ENCODE measurements at regions not wholly inside any gene's neighbourhood (a gene's known extent, or its start where the extent isn't known, plus 50 kb on each side); places are given as distances from the start of the nearest gene placed in this dataset.
"Not testable (repeated sequence)": the region's sequence is repeated elsewhere in the genome, so short reads cannot be mapped to it uniquely, and the experiment has no call there.

DNA sequence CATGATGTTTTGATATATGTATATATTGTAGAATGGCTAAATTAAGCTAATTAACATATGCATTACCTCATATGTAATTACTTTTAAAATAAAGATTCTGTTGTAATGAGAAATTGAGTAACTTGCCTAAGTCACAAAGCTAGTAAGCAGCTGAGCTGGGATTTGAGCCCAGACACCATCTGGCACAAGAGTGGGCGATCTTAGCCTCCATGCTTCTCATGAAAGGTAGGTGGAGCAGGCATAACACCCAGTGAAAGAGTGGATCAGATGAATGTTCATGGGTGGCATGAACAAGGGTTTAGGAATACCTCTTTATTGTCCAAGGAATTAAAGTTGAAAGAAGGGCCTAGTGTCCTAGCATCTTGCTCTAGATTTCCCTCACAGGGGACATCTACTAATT, 365.4 kb downstream of the TFAP2B start:
- WGBS, 2 donors, result 84 to 100% methylated on average over 1 of the region's 1 CpG
- Histone ChIP-seq H3K9me3 (no peaks in the 10 kb centered on the region), H3K4me3 (no peak overlapping the region), H3K27ac (no peak overlapping the region), H3K27me3 (no peaks in the 10 kb centered on the region), H3K4me1 (no peaks in the 10 kb centered on the region), H3K36me3 (no peaks in the 10 kb centered on the region)
- TF ChIP-seq POLR2A (IDR thresholded peaks at IDR 0.05) (no peak), CTCF (IDR thresholded peaks at IDR 0.05) (no peak)
- no peak for DNase-seq
- intact Hi-C loops (cut with DNase I), result no loop called here

- DNase-seq; H3K9me3 ChIP-seq; H3K4me1 ChIP-seq; H3K4me3 ChIP-seq; H3K27ac ChIP-seq; intact Hi-C loops (cut with DNase I); H3K27me3 ChIP-seq; H3K36me3 ChIP-seq: not testable (repeated sequence)
- WGBS, 2 donors, result 64 to 65% methylated on average over 7 of the region's 7 CpGs
Measured at GRCh38 chr6:51193163-51193562, 374.5 kb downstream of the TFAP2B start.

DNA sequence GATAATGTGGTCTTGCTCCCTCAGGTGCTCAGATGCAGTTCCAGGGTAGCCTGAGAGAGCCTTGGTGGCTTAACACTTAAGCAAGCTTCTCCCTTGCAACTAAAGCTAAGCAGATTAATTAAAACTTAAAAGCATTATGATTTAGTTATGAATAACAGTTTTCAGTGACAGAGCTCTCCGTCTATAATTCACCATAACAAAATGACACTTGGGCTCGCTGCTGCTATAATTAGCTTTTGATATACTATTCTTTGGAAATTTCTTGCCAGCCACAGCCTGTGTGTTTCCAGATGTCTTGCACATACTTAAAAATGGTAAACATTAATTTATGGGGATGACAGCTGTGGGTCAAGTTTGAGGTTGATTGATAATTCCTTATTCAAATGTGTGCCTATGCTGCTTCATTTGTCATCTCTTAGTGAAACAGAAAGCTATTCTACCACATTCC, 380.5 kb downstream of the TFAP2B start:
- intact Hi-C loops (cut with DNase I), result no loop called here
- no peak for TF ChIP-seq CTCF (IDR thresholded peaks at IDR 0.05)
- TF ChIP-seq POLR2A (IDR thresholded peaks at IDR 0.05), result no peak
- WGBS, 2 donors, result 69 to 75% methylated on average over 2 of the region's 2 CpGs

DNA sequence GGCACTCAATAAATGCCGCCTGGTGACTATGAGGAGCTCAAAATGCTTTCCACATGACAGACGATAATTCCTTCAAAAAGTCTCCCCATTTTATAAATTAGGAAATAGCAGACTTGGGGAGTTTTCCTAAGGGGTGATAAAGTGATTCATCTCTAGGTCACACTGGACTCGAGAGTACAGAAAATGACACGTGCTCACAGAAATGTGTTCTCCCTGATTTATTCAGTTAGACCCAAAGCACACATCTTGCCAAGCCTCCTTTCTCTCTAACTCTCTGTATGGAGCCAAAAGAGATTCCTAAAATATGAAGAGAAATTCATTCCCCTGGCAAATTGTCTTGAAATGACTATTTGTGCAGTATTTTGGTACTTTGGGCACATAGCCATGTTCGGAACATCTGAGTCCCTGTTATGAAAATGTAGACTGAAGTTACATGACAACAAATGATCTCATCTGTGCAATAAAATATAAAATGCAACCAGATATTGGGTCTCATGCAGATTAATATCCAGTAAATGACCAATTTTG, 381.1 kb downstream of the TFAP2B start:
- 69 to 70% methylated on average over 5 of the region's 5 CpGs for WGBS, 2 donors

More for the DNA sequence above, 380.5 kb downstream of the TFAP2B start:
- H3K36me3 ChIP-seq, result no peaks in the 10 kb centered on the region
- no peak for DNase-seq
- H3K4me3 ChIP-seq, result no peak overlapping the region
- H3K27me3 ChIP-seq, result no peaks in the 10 kb centered on the region
- H3K27ac ChIP-seq, result no peak overlapping the region
- H3K9me3 ChIP-seq, result no peaks in the 10 kb centered on the region
- no peaks in the 10 kb centered on the region for H3K4me1 ChIP-seq

DNA sequence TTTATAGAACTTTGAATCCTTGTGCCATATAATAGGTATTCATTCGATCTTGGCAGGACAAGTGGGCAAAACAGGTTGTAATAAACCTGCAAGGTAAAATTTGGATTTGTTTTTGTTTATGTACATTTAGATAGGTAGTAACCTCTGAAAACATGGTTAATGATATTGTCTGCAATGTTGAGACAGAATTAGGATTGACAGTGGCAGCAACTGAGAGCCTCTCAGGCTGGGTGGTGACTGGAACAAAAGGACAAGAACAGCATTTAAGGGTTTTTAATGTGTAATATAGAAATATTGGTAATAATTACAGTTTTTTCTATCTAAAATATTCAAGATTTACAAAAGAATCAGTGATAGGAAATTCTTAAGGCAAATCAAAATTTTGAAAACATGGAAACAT, 382.0 kb downstream of the TFAP2B start:
- WGBS, 2 donors, result 61 to 70% methylated on average over 1 of the region's 1 CpG
- no peaks in the 10 kb centered on the region for H3K27me3 ChIP-seq
- intact Hi-C loops (cut with DNase I), result no loop called here
- no peaks in the 10 kb centered on the region for H3K9me3 ChIP-seq
- H3K4me3 ChIP-seq, result no peak overlapping the region
- DNase-seq, result no peak
- H3K27ac ChIP-seq, result no peak overlapping the region
- TF ChIP-seq CTCF (IDR thresholded peaks at IDR 0.05) (no peak), POLR2A (IDR thresholded peaks at IDR 0.05) (no peak)
- no peaks in the 10 kb centered on the region for H3K4me1 ChIP-seq
- no peaks in the 10 kb centered on the region for H3K36me3 ChIP-seq

More for the DNA sequence above, 381.1 kb downstream of the TFAP2B start:
- H3K27me3 ChIP-seq, result no peaks in the 10 kb centered on the region
- DNase-seq, result no peak
- intact Hi-C loops (cut with DNase I), result no loop called here
- no peaks in the 10 kb centered on the region for H3K9me3 ChIP-seq
- no peak for TF ChIP-seq CTCF (IDR thresholded peaks at IDR 0.05)
- TF ChIP-seq POLR2A (IDR thresholded peaks at IDR 0.05), result no peak
- H3K4me1 ChIP-seq, result no peaks in the 10 kb centered on the region
- H3K4me3 ChIP-seq, result no peak overlapping the region
- H3K27ac ChIP-seq, result no peak overlapping the region
- H3K36me3 ChIP-seq, result no peaks in the 10 kb centered on the region

GRCh38 chr6:51202653-51203052, 384.0 kb downstream of the TFAP2B start:
- H3K36me3 ChIP-seq; H3K4me3 ChIP-seq; H3K9me3 ChIP-seq; DNase-seq; H3K27ac ChIP-seq; H3K27me3 ChIP-seq; intact Hi-C loops (cut with DNase I); H3K4me1 ChIP-seq: not testable (repeated sequence)
- 89% methylated on average over 5 of the region's 13 CpGs; no CpG with 5 or more reads in 1 of the 2 donors for WGBS, 2 donors

All from esophagus squamous epithelium (tissue), 5 donors.